ENCODE measurements at regions not wholly inside any gene's neighbourhood (a gene's known extent, or its start where the extent isn't known, plus 50 kb on each side); places are given as distances from the start of the nearest gene placed in this dataset.

- TF ChIP-seq, protein P1, sequence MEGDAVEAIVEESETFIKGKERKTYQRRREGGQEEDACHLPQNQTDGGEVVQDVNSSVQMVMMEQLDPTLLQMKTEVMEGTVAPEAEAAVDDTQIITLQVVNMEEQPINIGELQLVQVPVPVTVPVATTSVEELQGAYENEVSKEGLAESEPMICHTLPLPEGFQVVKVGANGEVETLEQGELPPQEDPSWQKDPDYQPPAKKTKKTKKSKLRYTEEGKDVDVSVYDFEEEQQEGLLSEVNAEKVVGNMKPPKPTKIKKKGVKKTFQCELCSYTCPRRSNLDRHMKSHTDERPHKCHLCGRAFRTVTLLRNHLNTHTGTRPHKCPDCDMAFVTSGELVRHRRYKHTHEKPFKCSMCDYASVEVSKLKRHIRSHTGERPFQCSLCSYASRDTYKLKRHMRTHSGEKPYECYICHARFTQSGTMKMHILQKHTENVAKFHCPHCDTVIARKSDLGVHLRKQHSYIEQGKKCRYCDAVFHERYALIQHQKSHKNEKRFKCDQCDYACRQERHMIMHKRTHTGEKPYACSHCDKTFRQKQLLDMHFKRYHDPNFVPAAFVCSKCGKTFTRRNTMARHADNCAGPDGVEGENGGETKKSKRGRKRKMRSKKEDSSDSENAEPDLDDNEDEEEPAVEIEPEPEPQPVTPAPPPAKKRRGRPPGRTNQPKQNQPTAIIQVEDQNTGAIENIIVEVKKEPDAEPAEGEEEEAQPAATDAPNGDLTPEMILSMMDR (IDR thresholded peaks at IDR 0.05) = no peak
- TF ChIP-seq POLR2A (IDR thresholded peaks at IDR 0.05) = no peak
Measured at GRCh38 chr2:129812654-129813053, 166.8 kb upstream of the RAB6C start.

Measured in gastroesophageal sphincter (tissue), 3 donors.